ENCODE measurements at regions not wholly inside any gene's neighbourhood (a gene's known extent, or its start where the extent isn't known, plus 50 kb on each side); places are given as distances from the start of the nearest gene placed in this dataset.

DNA sequence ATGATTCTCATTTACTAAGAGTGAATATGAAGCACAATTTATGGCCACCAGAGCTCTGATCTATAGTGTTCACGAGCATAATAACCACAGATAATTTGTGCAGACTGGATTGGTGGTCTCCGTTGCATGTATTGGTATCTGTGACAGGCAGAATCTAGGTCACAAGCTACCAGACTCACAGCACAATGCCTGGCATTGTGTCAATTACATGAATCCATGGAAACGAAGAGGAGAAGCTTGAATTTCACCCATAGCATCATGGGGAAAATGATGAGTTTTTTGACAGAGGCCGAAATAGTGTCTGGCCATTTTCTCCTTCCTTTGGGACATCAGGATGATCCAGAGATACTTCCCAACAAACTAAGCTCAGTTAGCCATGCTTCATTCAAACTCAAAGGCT, 52.3 kb upstream of the TMEM170B start:
- TF ChIP-seq CTCF (IDR thresholded peaks at IDR 0.05): no peak
- no peak for TF ChIP-seq EP300 (IDR thresholded peaks at IDR 0.05)
- TF ChIP-seq POLR2A (IDR thresholded peaks at IDR 0.05): no peak
- no peak for TF ChIP-seq POLR2AphosphoS5 (IDR thresholded peaks at IDR 0.05)
